ENCODE measurements at regions not wholly inside any gene's neighbourhood (a gene's known extent, or its start where the extent isn't known, plus 50 kb on each side); places are given as distances from the start of the nearest gene placed in this dataset.

DNA sequence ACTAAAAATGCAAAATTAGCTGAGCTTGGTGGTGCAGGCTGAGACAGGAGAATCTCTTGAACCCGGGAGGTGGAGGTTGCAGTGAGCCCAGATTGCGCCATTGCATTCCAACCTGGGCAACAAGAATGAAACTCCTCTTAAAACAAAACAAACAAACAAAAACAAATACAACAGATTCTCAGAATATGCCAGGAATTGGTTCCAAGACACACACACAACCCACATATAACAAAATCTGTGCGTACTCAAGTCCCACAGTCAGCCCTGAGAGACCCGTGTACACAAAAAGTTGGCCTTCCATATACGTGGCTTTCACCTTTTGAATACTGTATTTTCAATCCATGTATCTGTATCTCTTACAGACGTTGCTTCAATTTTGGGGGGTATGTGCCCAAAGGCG lies 98.9 kb upstream of the MARCKS start:
- DNase-seq (ENCODE audit: low read depth, low spot score) (no peak), ATAC-seq (no peak)
- Histone ChIP-seq H3K27me3 (ENCODE audit: control insufficient read depth, insufficient read depth, low read length) (no peaks in the 10 kb centered on the region), H3K27ac (ENCODE audit: low read length) (no peak overlapping the region), H3K9me3 (ENCODE audit: control insufficient read depth, insufficient read depth, low read depth, low read length) (no peaks in the 10 kb centered on the region), H3K36me3 (ENCODE audit: control insufficient read depth, insufficient read depth, low read length) (no peaks in the 10 kb centered on the region), H3K4me1 (ENCODE audit: control insufficient read depth, insufficient read depth, low read length) (no peaks in the 10 kb centered on the region), H3K4me3 (ENCODE audit: low read depth in 2 of 2, low read length in 2 of 2) (no peak overlapping the region)
- TF ChIP-seq, protein P1, sequence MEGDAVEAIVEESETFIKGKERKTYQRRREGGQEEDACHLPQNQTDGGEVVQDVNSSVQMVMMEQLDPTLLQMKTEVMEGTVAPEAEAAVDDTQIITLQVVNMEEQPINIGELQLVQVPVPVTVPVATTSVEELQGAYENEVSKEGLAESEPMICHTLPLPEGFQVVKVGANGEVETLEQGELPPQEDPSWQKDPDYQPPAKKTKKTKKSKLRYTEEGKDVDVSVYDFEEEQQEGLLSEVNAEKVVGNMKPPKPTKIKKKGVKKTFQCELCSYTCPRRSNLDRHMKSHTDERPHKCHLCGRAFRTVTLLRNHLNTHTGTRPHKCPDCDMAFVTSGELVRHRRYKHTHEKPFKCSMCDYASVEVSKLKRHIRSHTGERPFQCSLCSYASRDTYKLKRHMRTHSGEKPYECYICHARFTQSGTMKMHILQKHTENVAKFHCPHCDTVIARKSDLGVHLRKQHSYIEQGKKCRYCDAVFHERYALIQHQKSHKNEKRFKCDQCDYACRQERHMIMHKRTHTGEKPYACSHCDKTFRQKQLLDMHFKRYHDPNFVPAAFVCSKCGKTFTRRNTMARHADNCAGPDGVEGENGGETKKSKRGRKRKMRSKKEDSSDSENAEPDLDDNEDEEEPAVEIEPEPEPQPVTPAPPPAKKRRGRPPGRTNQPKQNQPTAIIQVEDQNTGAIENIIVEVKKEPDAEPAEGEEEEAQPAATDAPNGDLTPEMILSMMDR (IDR thresholded peaks at IDR 0.05) = no peak
- TF ChIP-seq POLR2AphosphoS5 (IDR thresholded peaks at IDR 0.05; ENCODE audit: low read depth, low read length) (no peak), TCF7L2 (IDR thresholded peaks at IDR 0.05; ENCODE audit: low read depth, low read length) (no peak), SIN3A (IDR thresholded peaks at IDR 0.05; ENCODE audit: borderline replicate concordance, insufficient read depth, low read depth, low read length) (no peak)
- TF ChIP-seq, protein P2, sequence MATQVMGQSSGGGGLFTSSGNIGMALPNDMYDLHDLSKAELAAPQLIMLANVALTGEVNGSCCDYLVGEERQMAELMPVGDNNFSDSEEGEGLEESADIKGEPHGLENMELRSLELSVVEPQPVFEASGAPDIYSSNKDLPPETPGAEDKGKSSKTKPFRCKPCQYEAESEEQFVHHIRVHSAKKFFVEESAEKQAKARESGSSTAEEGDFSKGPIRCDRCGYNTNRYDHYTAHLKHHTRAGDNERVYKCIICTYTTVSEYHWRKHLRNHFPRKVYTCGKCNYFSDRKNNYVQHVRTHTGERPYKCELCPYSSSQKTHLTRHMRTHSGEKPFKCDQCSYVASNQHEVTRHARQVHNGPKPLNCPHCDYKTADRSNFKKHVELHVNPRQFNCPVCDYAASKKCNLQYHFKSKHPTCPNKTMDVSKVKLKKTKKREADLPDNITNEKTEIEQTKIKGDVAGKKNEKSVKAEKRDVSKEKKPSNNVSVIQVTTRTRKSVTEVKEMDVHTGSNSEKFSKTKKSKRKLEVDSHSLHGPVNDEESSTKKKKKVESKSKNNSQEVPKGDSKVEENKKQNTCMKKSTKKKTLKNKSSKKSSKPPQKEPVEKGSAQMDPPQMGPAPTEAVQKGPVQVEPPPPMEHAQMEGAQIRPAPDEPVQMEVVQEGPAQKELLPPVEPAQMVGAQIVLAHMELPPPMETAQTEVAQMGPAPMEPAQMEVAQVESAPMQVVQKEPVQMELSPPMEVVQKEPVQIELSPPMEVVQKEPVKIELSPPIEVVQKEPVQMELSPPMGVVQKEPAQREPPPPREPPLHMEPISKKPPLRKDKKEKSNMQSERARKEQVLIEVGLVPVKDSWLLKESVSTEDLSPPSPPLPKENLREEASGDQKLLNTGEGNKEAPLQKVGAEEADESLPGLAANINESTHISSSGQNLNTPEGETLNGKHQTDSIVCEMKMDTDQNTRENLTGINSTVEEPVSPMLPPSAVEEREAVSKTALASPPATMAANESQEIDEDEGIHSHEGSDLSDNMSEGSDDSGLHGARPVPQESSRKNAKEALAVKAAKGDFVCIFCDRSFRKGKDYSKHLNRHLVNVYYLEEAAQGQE (IDR thresholded peaks at IDR 0.05; ENCODE audit: insufficient read depth in 1 of 2, low read depth in 2 of 2, low read length in 1 of 2) = no peak
- ChIA-PET CTCF (no interaction called here), POLR2A (no interaction called here)
- in situ Hi-C loops (cut with HindIII; ENCODE audit: low pct_unique_long_range_greater_than_20kb, low sequenced_read_pairs) = no loop called here
- intact Hi-C loops (cut with micrococcal nuclease; ENCODE audit: unreplicated experiment) = no loop called here
- BruUV-seq (replicated peaks) = no TSS peak

DNA sequence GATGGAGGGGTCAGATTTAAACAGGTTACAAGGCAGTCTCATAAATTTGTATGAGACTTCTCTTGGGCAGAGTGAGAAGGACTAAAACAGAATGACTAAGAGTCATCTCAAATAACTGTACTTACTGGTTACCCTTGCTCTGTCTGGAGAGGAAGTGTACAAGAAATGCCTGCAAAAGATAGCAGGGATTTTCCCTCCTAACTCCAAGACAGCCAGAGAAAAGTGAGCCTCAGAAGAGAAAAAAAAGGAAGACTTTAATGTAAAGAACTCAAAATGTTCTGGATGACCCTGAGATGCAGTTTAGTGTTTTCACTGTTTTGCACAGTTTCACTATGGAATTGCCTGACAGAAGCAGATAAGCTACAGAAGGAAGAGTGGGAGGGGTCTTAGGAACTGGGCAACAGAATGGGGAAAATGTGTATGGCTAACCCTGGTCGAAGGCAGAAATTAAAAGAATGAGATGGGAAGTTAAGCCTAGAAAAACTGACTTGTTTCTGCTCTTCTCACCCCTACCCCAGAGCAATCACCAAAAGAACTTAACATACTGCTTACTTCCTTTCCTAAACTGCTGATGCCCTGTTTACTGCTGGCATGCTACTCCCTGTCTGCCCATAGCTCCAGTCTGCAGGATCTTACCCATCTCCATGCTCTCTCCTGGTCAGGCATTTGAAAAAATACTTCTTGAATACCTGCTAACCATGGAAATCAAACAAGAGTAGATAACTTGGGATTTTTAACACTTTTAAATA lies 98.1 kb upstream of the MARCKS start:
- intact Hi-C loops (cut with micrococcal nuclease; ENCODE audit: unreplicated experiment) (no loop called here), in situ Hi-C loops (cut with HindIII; ENCODE audit: low pct_unique_long_range_greater_than_20kb, low sequenced_read_pairs) (no loop called here)
- CTCF ChIA-PET = no interaction called here
- POLR2A ChIA-PET = no interaction called here
- ATAC-seq (no peak), DNase-seq (ENCODE audit: low read depth, low spot score) (no peak)
- H3K27ac ChIP-seq (ENCODE audit: low read length) = no peak overlapping the region
- BruUV-seq (replicated peaks) = no TSS peak
- H3K27me3 ChIP-seq (ENCODE audit: control insufficient read depth, insufficient read depth, low read length) = no peaks in the 10 kb centered on the region
- no peak overlapping the region for H3K4me3 ChIP-seq (ENCODE audit: low read depth in 2 of 2, low read length in 2 of 2)
- TF ChIP-seq TCF7L2 (IDR thresholded peaks at IDR 0.05; ENCODE audit: low read depth, low read length) (no peak), SIN3A (IDR thresholded peaks at IDR 0.05; ENCODE audit: borderline replicate concordance, insufficient read depth, low read depth, low read length) (no peak), POLR2AphosphoS5 (IDR thresholded peaks at IDR 0.05; ENCODE audit: low read depth, low read length) (no peak)
- TF ChIP-seq, protein P2 (IDR thresholded peaks at IDR 0.05; ENCODE audit: insufficient read depth in 1 of 2, low read depth in 2 of 2, low read length in 1 of 2) = no peak
- TF ChIP-seq, protein P1 (IDR thresholded peaks at IDR 0.05) = no peak
- H3K36me3 ChIP-seq (ENCODE audit: control insufficient read depth, insufficient read depth, low read length) = no peaks in the 10 kb centered on the region
- no peaks in the 10 kb centered on the region for H3K9me3 ChIP-seq (ENCODE audit: control insufficient read depth, insufficient read depth, low read depth, low read length)
- no peaks in the 10 kb centered on the region for H3K4me1 ChIP-seq (ENCODE audit: control insufficient read depth, insufficient read depth, low read length)
